ENCODE measurements at regions not wholly inside any gene's neighbourhood (a gene's known extent, or its start where the extent isn't known, plus 50 kb on each side); places are given as distances from the start of the nearest gene placed in this dataset.

GRCh38 chr9:111152614-111153406, 114.5 kb upstream of the LPAR1 start:
- FAIRE-seq (no peak), DNase-seq (ENCODE audit: low read depth, low spot score) (no peak)
- Histone ChIP-seq H4K20me1 (ENCODE audit: control insufficient read depth, extremely low read depth, insufficient read depth, low read length) (no peaks in the 10 kb centered on the region), H3K9ac (ENCODE audit: control insufficient read depth, extremely low read depth, insufficient read depth, low read length) (no peak overlapping the region), H3K4me1 (ENCODE audit: control insufficient read depth, extremely low read depth, insufficient read depth, low read length) (no peaks in the 10 kb centered on the region), H3K9me1 (ENCODE audit: control insufficient read depth, extremely low read depth, insufficient read depth, low read length) (no peaks in the 10 kb centered on the region), H3K4me3 (ENCODE audit: control insufficient read depth in 2 of 3, extremely low read depth in 1 of 3, insufficient read depth in 2 of 3, low read depth in 1 of 3, low read length in 3 of 3) (no peak overlapping the region), H3K36me3 (ENCODE audit: control insufficient read depth in 2 of 2, extremely low read depth in 1 of 2, insufficient read depth in 2 of 2, low read length in 2 of 2) (no peaks in the 10 kb centered on the region), H2AFZ (ENCODE audit: control insufficient read depth, low read length) (no peak overlapping the region), H3K79me2 (ENCODE audit: control insufficient read depth, insufficient read depth, low read length) (no peaks in the 10 kb centered on the region), H3K27me3 (ENCODE audit: control insufficient read depth, extremely low read depth, insufficient read depth, low read length) (no peaks in the 10 kb centered on the region), H3K9me3 (ENCODE audit: control insufficient read depth, low read depth, low read length) (no peaks in the 10 kb centered on the region), H3K27ac (ENCODE audit: control insufficient read depth, insufficient read depth, low read length) (no peak overlapping the region), H3K4me2 (ENCODE audit: control insufficient read depth, extremely low read depth, insufficient read depth, low read depth, low read length) (no peak overlapping the region)
- TF ChIP-seq CTCF (optimal IDR thresholded peaks at IDR 0.05 in 1 of 3, IDR thresholded peaks at IDR 0.05 in 1 of 3, conservative IDR thresholded peaks at IDR 0.05 in 1 of 3; ENCODE audit: extremely low read depth in 1 of 3, insufficient read depth in 2 of 3, low read length in 3 of 3) (no peak), EZH2 (IDR thresholded peaks at IDR 0.05; ENCODE audit: low read length) (no peak)
- dilution Hi-C loops (cut with MboI; ENCODE audit: extremely low pct_ligation_motif_present, low sequenced_read_pairs), result no loop called here

GRCh38 chr9:111151537-111151936, 113.3 kb upstream of the LPAR1 start:
- Histone ChIP-seq H3K36me3 (ENCODE audit: control insufficient read depth in 2 of 2, extremely low read depth in 1 of 2, insufficient read depth in 2 of 2, low read length in 2 of 2) (no peaks in the 10 kb centered on the region), H3K79me2 (ENCODE audit: control insufficient read depth, insufficient read depth, low read length) (no peaks in the 10 kb centered on the region), H3K4me2 (ENCODE audit: control insufficient read depth, extremely low read depth, insufficient read depth, low read depth, low read length) (no peak overlapping the region), H4K20me1 (ENCODE audit: control insufficient read depth, extremely low read depth, insufficient read depth, low read length) (no peaks in the 10 kb centered on the region), H3K27me3 (ENCODE audit: control insufficient read depth, extremely low read depth, insufficient read depth, low read length) (no peaks in the 10 kb centered on the region), H3K4me3 (ENCODE audit: control insufficient read depth in 2 of 3, extremely low read depth in 1 of 3, insufficient read depth in 2 of 3, low read depth in 1 of 3, low read length in 3 of 3) (no peak overlapping the region), H3K27ac (ENCODE audit: control insufficient read depth, insufficient read depth, low read length) (no peak overlapping the region), H2AFZ (ENCODE audit: control insufficient read depth, low read length) (no peak overlapping the region), H3K9me3 (ENCODE audit: control insufficient read depth, low read depth, low read length) (no peaks in the 10 kb centered on the region), H3K9me1 (ENCODE audit: control insufficient read depth, extremely low read depth, insufficient read depth, low read length) (no peaks in the 10 kb centered on the region), H3K4me1 (ENCODE audit: control insufficient read depth, extremely low read depth, insufficient read depth, low read length) (no peaks in the 10 kb centered on the region), H3K9ac (ENCODE audit: control insufficient read depth, extremely low read depth, insufficient read depth, low read length) (no peak overlapping the region)
- FAIRE-seq (no peak), DNase-seq (ENCODE audit: low read depth, low spot score) (no peak)
- dilution Hi-C loops (cut with MboI; ENCODE audit: extremely low pct_ligation_motif_present, low sequenced_read_pairs), result no loop called here
- TF ChIP-seq EZH2 (IDR thresholded peaks at IDR 0.05; ENCODE audit: low read length), result no peak
- no peak for TF ChIP-seq CTCF (optimal IDR thresholded peaks at IDR 0.05 in 1 of 3, IDR thresholded peaks at IDR 0.05 in 1 of 3, conservative IDR thresholded peaks at IDR 0.05 in 1 of 3; ENCODE audit: extremely low read depth in 1 of 3, insufficient read depth in 2 of 3, low read length in 3 of 3)

All from keratinocyte (primary cell).